NCI-H748 (cell line): ENCODE measurements at regions not wholly inside any gene's neighbourhood (a gene's known extent, or its start where the extent isn't known, plus 50 kb on each side); places are given as distances from the start of the nearest gene placed in this dataset.
"Not testable (repeated sequence)": the region's sequence is repeated elsewhere in the genome, so short reads cannot be mapped to it uniquely, and the experiment has no call there.

Source experiments
- DNase-seq: peaks from one replicate; lab custom pipeline; 2025; ENCODE audit not compliant: unreplicated experiment; lab: John Stamatoyannopoulos, UW

DNA sequence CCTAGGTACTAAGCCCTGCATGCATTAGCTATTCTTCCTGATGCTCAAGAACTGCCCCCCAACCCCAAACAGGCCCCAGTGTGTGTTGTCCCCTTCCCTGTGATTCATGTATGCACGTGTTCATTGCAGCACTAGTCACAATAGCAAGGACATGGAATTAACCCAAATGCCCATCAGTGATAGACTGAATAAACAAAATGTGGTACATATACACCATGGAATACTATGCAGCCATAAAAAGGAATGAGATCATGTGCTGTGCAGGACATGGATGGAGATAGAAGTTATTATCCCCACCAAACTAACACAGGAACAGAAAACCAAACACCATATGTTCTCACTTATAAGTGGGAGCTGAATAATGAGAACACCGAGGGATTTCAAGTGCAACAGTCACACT, 214.2 kb upstream of the SLC7A11 start:
- DNase-seq: not testable (repeated sequence)

GRCh38 chr4:138455097-138455496, 212.9 kb upstream of the SLC7A11 start:
- DNase-seq: no peak

GRCh38 chr4:138452826-138453225, 210.7 kb upstream of the SLC7A11 start:
- no peak for DNase-seq

DNA sequence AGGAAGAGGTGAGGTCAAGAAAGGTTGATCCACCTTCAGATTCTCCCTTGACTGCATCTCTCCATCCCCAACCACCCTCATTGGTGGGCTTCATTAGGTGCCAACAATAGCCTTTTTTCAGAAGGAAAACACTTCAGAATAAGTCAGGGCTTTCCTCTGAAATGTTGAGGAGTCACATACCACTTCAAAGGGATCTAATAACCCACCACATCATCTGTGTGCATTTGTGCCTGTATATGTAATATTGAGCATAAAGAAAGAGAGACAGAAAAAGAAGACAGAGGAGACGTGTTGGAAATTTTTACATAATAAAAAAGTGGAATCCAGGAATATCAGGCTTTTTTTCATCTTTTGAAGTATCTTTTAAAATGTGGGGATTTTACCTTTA, 209.1 kb upstream of the SLC7A11 start:
- no peak for DNase-seq

GRCh38 chr4:138450546-138451275, 208.6 kb upstream of the SLC7A11 start:
- DNase-seq: no peak

DNA sequence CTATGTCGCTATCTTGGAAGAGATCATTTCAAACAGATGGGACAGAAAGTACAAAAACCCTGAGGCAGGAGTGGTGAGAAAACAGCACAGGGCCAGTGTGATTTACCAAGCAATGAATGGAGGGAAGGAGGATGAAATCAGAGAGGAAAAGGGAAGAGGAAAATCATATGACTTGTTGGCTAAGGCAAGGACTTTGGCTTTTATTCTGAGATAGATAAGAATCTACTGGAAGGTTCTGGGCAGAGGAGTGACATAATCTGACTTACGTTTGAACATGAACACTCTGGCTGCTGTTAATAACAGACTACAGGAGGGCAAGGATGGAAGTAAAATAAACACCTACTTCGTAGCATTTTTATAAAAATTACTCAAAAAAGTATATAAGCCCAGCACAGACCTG, 207.8 kb upstream of the SLC7A11 start:
- no peak for DNase-seq

GRCh38 chr4:138448169-138448568, 206.0 kb upstream of the SLC7A11 start:
- DNase-seq: no peak

DNA sequence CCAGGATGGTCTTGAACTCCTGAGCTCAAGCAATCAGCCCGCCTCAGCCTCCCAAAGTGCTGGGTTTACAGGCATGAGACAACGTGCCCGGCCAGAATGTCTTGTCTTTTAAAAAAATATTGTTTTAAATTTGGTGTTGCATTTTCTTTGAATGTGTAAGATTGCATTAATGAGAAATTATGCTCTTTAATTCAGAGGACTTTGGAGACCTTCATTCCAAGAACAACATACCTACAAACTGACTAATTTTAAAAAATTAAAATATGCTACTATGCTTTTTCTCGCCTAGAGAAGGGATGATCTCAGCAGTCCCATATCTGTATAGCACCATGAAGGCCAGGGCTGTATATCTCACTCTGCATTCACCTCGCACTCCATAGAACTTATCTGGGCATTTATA, 204.3 kb upstream of the SLC7A11 start:
- no peak for DNase-seq

GRCh38 chr4:138445098-138445497, 202.9 kb upstream of the SLC7A11 start:
- no peak for DNase-seq

GRCh38 chr4:138444260-138444659, 202.1 kb upstream of the SLC7A11 start:
- DNase-seq: no peak

DNA sequence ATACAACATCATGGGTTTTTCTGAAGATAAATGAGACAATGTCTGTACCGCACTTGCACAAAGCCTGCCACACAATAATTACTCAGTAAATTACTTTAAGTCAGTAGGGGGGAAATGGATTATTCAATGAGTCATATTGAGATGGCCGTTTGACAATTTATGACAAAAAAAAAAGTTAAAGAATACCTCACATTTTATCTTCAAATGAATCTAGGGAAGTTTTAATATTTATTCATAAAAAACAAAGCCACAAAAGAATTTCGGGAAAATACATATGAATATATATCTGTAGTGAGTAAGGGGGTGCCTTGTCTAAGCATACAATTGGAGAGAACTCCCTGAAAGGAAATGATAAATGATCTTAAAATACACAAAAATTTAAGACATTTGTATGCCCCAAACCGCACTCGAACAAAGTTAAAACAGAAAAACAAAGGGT, 197.0 kb upstream of the SLC7A11 start:
- no peak for DNase-seq

- DNase-seq: no peak
Measured at GRCh38 chr4:138438608-138439007, 196.5 kb upstream of the SLC7A11 start.

- no peak for DNase-seq
Measured at GRCh38 chr4:138437263-138437851, 195.2 kb upstream of the SLC7A11 start.

- DNase-seq: not testable (repeated sequence)
Measured at GRCh38 chr4:138435733-138436132, 193.6 kb upstream of the SLC7A11 start.

- DNase-seq: not testable (repeated sequence)
Measured at GRCh38 chr4:138435046-138435445, 192.9 kb upstream of the SLC7A11 start.

GRCh38 chr4:138428611-138429010, 186.5 kb upstream of the SLC7A11 start:
- no peak for DNase-seq

- no peak for DNase-seq
Measured at GRCh38 chr4:138426786-138427185, 184.6 kb upstream of the SLC7A11 start.

- DNase-seq: no peak
Measured at GRCh38 chr4:138420471-138420870, 178.3 kb upstream of the SLC7A11 start.

DNA sequence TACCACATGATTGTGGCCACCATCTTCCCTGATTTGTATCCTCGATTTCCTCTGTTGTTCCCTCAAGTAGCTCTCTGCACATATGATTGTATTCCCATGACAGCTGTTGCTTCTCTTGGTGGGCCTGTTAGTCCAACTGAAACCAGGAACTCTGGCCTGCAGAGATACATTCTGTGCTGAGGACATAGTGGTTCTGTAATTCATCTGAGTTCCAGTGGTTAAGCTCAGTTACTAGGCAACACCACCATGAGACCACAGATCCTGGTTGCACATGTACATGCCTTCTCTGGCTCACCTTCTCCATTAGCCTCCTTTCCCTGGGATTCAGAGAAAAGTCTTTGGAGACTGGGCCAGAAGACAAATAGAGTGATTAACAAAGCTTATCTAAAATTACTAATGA, 172.1 kb upstream of the SLC7A11 start:
- DNase-seq: no peak

GRCh38 chr4:138413273-138413672, 171.1 kb upstream of the SLC7A11 start:
- no peak for DNase-seq

DNA sequence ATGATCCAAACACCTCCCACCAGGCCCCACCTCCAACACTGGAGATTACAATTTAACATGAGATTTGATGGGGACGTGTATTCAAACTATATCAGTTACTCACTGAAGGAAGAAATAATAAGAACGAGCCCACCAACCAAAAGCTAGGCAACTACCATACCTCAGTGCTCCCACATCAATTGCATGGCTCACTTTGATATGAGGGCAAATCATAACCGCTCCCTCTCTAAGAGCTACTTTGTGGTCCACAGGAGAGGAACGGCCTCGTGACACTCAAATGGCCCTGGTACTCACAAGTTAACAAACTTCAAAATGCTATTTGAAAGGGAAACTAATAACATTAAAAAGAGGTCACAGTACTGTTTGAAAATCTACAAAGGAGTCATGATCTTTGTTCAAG, 170.7 kb upstream of the SLC7A11 start:
- no peak for DNase-seq

- DNase-seq: no peak
Measured at GRCh38 chr4:138410266-138410665, 168.1 kb upstream of the SLC7A11 start.

DNA sequence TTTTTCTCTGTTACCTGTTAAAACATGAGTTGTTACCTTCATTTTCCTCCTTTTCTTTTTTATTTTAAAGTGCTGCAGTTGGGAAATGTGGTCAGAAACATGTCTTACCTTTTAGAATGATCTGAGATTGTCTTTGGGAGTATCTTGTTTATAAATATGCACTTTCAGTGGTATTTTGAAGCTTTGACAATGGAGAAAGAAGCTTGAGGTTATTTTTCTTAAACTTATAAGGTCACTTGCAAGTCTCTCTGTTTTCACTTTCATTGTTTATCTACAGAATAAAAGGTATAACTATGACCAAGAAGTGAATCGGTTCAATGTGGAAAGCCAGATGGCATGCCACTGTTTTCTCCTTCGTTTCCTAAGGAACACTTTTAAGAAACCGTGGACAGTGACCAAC, 167.5 kb upstream of the SLC7A11 start:
- no peak for DNase-seq
